GM21447 (cell line): ENCODE measurements at regions not wholly inside any gene's neighbourhood (a gene's known extent, or its start where the extent isn't known, plus 50 kb on each side); places are given as distances from the start of the nearest gene placed in this dataset.

Experiments
- ATAC-seq: cut with Tn5 transposase; IDR thresholded peaks from one replicate; pipeline ENCODE4 v1.9.1; 2021; ENCODE audit not compliant: unreplicated experiment

- no peak for ATAC-seq
These were observed 244.2 kb downstream of the EPM2A start for GRCh38 chr6:145491126-145491525.

- no peak for ATAC-seq
These were observed 238.3 kb downstream of the EPM2A start for GRCh38 chr6:145497006-145497405.

GRCh38 chr6:145498425-145498824 lies 236.9 kb downstream of the EPM2A start:
- ATAC-seq, result no peak

GRCh38 chr6:145502416-145502815 lies 232.9 kb downstream of the EPM2A start:
- no peak for ATAC-seq

GRCh38 chr6:145506136-145506535 lies 229.2 kb downstream of the EPM2A start:
- ATAC-seq, result no peak

- no peak for ATAC-seq
These were observed 228.8 kb downstream of the EPM2A start for GRCh38 chr6:145506565-145506964.

GRCh38 chr6:145507239-145507638 lies 228.1 kb downstream of the EPM2A start:
- ATAC-seq, result no peak

GRCh38 chr6:145508107-145508506 lies 227.2 kb downstream of the EPM2A start:
- ATAC-seq, result no peak

- ATAC-seq, result no peak
These were observed 217.8 kb downstream of the EPM2A start for GRCh38 chr6:145517492-145517891.

GRCh38 chr6:145525038-145525437 lies 210.3 kb downstream of the EPM2A start:
- ATAC-seq, result no peak

- no peak for ATAC-seq
These were observed 205.7 kb downstream of the EPM2A start for GRCh38 chr6:145529582-145529981.

- ATAC-seq, result no peak
These were observed 204.9 kb downstream of the EPM2A start for GRCh38 chr6:145530454-145530853.

- no peak for ATAC-seq
These were observed 204.3 kb downstream of the EPM2A start for GRCh38 chr6:145531032-145531431.

GRCh38 chr6:145531822-145532221 lies 203.5 kb downstream of the EPM2A start:
- no peak for ATAC-seq

- no peak for ATAC-seq
These were observed 203.0 kb downstream of the EPM2A start for GRCh38 chr6:145532361-145532760.

GRCh38 chr6:145534989-145535388 lies 200.3 kb downstream of the EPM2A start:
- ATAC-seq, result no peak

- no peak for ATAC-seq
These were observed 196.3 kb downstream of the EPM2A start for GRCh38 chr6:145538989-145539388.

GRCh38 chr6:145539831-145540230 lies 195.5 kb downstream of the EPM2A start:
- no peak for ATAC-seq

- no peak for ATAC-seq
These were observed 194.6 kb downstream of the EPM2A start for GRCh38 chr6:145540741-145541140.

- no peak for ATAC-seq
These were observed 191.3 kb downstream of the EPM2A start for GRCh38 chr6:145544041-145544440.

- no peak for ATAC-seq
These were observed 190.8 kb downstream of the EPM2A start for GRCh38 chr6:145544514-145544913.

GRCh38 chr6:145546265-145546664 lies 189.1 kb downstream of the EPM2A start:
- ATAC-seq, result no peak

GRCh38 chr6:145547594-145548335 lies 187.6 kb downstream of the EPM2A start:
- no peak for ATAC-seq
